HEK293 (cell line): ENCODE measurements at regions not wholly inside any gene's neighbourhood (a gene's known extent, or its start where the extent isn't known, plus 50 kb on each side); places are given as distances from the start of the nearest gene placed in this dataset.
A peak's percentile ranks its signal among the peaks of the same experiment; 100 is the strongest.

Source experiments
- HOXA7 ChIP-seq: sonication (generic); formaldehyde crosslinking; IDR thresholded peaks from 2 replicates; pipeline ENCODE4 v1.8.1; 2022; ENCODE audit warnings: missing genetic modification reagents, borderline replicate concordance
- HOXC10 ChIP-seq: sonication (generic); formaldehyde crosslinking; IDR thresholded peaks from 2 replicates; pipeline ENCODE4 v1.8.1; 2023; ENCODE audit warnings: mild to moderate bottlenecking, missing genetic modification reagents
- ZBTB1 ChIP-seq: fragments of 450-650 bp; formaldehyde crosslinking; IDR thresholded peaks from 2 replicates; pipeline ENCODE4 v1.5.1; 2016; ENCODE audit warnings: missing biosample characterization, missing genetic modification characterization
- ZBTB7A ChIP-seq: fragments of 450-650 bp; formaldehyde crosslinking; IDR thresholded peaks from 2 replicates; pipeline ENCODE4 v1.5.1; 2016; ENCODE audit warnings: low read depth, missing biosample characterization, missing genetic modification characterization
- ZFP3 ChIP-seq: fragments of 450-650 bp; formaldehyde crosslinking; IDR thresholded peaks from 2 replicates; pipeline ENCODE4 v1.5.1; 2016; ENCODE audit warnings: low read depth, missing biosample characterization, missing genetic modification characterization
- ZNF133 ChIP-seq: fragments of 450-650 bp; formaldehyde crosslinking; IDR thresholded peaks from 2 replicates; pipeline ENCODE4 v1.5.1; 2016; ENCODE audit warnings: missing biosample characterization, missing genetic modification characterization
- ZNF140 ChIP-seq: fragments of 450-650 bp; formaldehyde crosslinking; IDR thresholded peaks from 2 replicates; pipeline ENCODE4 v1.5.1; 2016; ENCODE audit warnings: missing biosample characterization, missing genetic modification characterization
- ZNF239 ChIP-seq: fragments of 450-650 bp; formaldehyde crosslinking; IDR thresholded peaks from 2 replicates; pipeline ENCODE4 v1.5.1; 2016; ENCODE audit warnings: missing biosample characterization, missing genetic modification characterization
- ZNF510 ChIP-seq: fragments of 450-650 bp; formaldehyde crosslinking; IDR thresholded peaks from 2 replicates; pipeline ENCODE4 v1.5.1; 2018; ENCODE audit warnings: mild to moderate bottlenecking, missing genetic modification characterization, missing biosample characterization; ENCODE audit not compliant: insufficient replicate concordance
- ZNF629 ChIP-seq: fragments of 450-650 bp; formaldehyde crosslinking; IDR thresholded peaks from 2 replicates; pipeline ENCODE4 v1.5.1; 2017; ENCODE audit warnings: missing biosample characterization, missing genetic modification characterization
- TF ChIP-seq, protein P1 (sequence below): fragments of 450-650 bp; formaldehyde crosslinking; IDR thresholded peaks from 2 replicates; pipeline ENCODE4 v1.5.1; 2016; ENCODE audit warnings: missing biosample characterization, missing genetic modification characterization
- TF ChIP-seq, protein P2 (sequence below): fragments of 450-650 bp; formaldehyde crosslinking; IDR thresholded peaks from 2 replicates; pipeline ENCODE4 v1.5.1; 2017; ENCODE audit warnings: missing biosample characterization, missing genetic modification characterization
- TF ChIP-seq, protein P3 (sequence below): fragments of 450-650 bp; formaldehyde crosslinking; IDR thresholded peaks from 2 replicates; pipeline ENCODE4 v1.5.1; 2016; ENCODE audit warnings: missing biosample characterization, missing genetic modification characterization, low read depth
- TF ChIP-seq, protein P4 (sequence below): fragments of 450-650 bp; formaldehyde crosslinking; conservative IDR thresholded peaks from 2 replicates; pipeline ENCODE4 v1.5.1; 2016; ENCODE audit warnings: low read depth, missing biosample characterization, missing genetic modification characterization

DNA sequence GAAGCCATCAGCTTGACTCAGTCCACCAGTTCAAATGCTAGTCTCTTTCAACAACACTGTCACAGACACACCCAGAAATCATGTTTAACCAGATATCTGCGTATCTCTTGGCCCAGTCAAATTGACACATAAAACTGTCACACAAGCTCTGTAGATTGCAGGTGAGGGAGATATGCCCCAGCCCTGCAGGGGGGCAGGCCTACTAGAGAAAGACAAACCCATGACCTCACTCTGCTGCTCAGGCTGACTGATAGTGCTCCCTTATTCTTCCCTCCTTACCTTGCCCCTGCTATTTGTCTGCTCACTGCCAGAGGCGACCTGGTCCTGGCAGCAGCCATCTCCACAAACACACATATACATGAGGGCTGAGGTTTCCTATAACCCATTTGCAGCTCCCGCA is 351.3 kb downstream of the DRD1 start:
- TF ChIP-seq ZBTB1 = no peak
- TF ChIP-seq, protein P1, sequence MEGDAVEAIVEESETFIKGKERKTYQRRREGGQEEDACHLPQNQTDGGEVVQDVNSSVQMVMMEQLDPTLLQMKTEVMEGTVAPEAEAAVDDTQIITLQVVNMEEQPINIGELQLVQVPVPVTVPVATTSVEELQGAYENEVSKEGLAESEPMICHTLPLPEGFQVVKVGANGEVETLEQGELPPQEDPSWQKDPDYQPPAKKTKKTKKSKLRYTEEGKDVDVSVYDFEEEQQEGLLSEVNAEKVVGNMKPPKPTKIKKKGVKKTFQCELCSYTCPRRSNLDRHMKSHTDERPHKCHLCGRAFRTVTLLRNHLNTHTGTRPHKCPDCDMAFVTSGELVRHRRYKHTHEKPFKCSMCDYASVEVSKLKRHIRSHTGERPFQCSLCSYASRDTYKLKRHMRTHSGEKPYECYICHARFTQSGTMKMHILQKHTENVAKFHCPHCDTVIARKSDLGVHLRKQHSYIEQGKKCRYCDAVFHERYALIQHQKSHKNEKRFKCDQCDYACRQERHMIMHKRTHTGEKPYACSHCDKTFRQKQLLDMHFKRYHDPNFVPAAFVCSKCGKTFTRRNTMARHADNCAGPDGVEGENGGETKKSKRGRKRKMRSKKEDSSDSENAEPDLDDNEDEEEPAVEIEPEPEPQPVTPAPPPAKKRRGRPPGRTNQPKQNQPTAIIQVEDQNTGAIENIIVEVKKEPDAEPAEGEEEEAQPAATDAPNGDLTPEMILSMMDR (tag by site-specific recombination) = no peak
- TF ChIP-seq, protein P2, sequence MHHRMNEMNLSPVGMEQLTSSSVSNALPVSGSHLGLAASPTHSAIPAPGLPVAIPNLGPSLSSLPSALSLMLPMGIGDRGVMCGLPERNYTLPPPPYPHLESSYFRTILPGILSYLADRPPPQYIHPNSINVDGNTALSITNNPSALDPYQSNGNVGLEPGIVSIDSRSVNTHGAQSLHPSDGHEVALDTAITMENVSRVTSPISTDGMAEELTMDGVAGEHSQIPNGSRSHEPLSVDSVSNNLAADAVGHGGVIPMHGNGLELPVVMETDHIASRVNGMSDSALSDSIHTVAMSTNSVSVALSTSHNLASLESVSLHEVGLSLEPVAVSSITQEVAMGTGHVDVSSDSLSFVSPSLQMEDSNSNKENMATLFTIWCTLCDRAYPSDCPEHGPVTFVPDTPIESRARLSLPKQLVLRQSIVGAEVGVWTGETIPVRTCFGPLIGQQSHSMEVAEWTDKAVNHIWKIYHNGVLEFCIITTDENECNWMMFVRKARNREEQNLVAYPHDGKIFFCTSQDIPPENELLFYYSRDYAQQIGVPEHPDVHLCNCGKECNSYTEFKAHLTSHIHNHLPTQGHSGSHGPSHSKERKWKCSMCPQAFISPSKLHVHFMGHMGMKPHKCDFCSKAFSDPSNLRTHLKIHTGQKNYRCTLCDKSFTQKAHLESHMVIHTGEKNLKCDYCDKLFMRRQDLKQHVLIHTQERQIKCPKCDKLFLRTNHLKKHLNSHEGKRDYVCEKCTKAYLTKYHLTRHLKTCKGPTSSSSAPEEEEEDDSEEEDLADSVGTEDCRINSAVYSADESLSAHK (tag by site-specific recombination) = no peak
- TF ChIP-seq HOXA7 (CRISPR knock-in tag) = no peak
- no peak for TF ChIP-seq ZNF510 (tag by site-specific recombination)
- TF ChIP-seq ZNF140 = no peak
- no peak for TF ChIP-seq ZFP3
- TF ChIP-seq ZNF239 (tag by site-specific recombination) = no peak
- TF ChIP-seq ZBTB7A (tag by site-specific recombination) = no peak
- TF ChIP-seq ZNF133 (tag by site-specific recombination) = no peak
- TF ChIP-seq ZNF629 (tag by site-specific recombination) = 0 out of 2 replicates have a peak, but pooled peaks have one; percentile 26
- no peak for TF ChIP-seq HOXC10 (CRISPR knock-in tag)
- TF ChIP-seq, protein P3, sequence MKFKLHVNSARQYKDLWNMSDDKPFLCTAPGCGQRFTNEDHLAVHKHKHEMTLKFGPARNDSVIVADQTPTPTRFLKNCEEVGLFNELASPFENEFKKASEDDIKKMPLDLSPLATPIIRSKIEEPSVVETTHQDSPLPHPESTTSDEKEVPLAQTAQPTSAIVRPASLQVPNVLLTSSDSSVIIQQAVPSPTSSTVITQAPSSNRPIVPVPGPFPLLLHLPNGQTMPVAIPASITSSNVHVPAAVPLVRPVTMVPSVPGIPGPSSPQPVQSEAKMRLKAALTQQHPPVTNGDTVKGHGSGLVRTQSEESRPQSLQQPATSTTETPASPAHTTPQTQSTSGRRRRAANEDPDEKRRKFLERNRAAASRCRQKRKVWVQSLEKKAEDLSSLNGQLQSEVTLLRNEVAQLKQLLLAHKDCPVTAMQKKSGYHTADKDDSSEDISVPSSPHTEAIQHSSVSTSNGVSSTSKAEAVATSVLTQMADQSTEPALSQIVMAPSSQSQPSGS (tag by site-specific recombination) = peak; percentile 31; the same call in 1 of the 2 replicates
- TF ChIP-seq, protein P4, sequence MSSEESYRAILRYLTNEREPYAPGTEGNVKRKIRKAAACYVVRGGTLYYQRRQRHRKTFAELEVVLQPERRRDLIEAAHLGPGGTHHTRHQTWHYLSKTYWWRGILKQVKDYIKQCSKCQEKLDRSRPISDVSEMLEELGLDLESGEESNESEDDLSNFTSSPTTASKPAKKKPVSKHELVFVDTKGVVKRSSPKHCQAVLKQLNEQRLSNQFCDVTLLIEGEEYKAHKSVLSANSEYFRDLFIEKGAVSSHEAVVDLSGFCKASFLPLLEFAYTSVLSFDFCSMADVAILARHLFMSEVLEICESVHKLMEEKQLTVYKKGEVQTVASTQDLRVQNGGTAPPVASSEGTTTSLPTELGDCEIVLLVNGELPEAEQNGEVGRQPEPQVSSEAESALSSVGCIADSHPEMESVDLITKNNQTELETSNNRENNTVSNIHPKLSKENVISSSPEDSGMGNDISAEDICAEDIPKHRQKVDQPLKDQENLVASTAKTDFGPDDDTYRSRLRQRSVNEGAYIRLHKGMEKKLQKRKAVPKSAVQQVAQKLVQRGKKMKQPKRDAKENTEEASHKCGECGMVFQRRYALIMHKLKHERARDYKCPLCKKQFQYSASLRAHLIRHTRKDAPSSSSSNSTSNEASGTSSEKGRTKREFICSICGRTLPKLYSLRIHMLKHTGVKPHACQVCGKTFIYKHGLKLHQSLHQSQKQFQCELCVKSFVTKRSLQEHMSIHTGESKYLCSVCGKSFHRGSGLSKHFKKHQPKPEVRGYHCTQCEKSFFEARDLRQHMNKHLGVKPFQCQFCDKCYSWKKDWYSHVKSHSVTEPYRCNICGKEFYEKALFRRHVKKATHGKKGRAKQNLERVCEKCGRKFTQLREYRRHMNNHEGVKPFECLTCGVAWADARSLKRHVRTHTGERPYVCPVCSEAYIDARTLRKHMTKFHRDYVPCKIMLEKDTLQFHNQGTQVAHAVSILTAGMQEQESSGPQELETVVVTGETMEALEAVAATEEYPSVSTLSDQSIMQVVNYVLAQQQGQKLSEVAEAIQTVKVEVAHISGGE = no peak
